ENCODE measurements at regions not wholly inside any gene's neighbourhood (a gene's known extent, or its start where the extent isn't known, plus 50 kb on each side); places are given as distances from the start of the nearest gene placed in this dataset.
"Not testable (repeated sequence)": the region's sequence is repeated elsewhere in the genome, so short reads cannot be mapped to it uniquely, and the experiment has no call there.

DNA sequence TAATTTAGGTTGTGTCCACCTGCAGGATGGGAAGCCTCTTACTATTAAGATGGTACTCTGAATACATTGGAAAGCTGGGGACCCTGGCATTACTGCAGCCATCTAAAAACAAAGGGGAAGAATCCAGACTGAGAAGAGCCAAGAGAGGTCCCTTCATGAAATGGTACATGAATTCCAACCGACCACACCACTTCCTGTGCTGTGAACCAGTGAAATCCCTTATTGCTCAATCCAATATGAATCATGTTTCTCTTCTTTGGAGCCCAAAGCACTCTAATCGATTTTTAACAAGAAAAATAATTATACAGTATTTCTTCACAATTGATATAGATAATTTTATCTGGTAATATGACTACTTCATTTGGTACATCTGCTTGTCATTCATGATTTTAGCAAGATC is 479.7 kb upstream of the RAB6C start:
- DNase-seq: no peak
- Mint-ChIP-seq H3K9me3 (no peaks in the 10 kb centered on the region), H3K27me3 (no peaks in the 10 kb centered on the region), H3K4me1 (no peaks in the 10 kb centered on the region), H3K27ac (no peak overlapping the region), H3K4me3 (no peak overlapping the region), H3K36me3 (ENCODE audit: low read depth) (no peaks in the 10 kb centered on the region)
- intact Hi-C loops (cut with micrococcal nuclease): no loop called here

DNA sequence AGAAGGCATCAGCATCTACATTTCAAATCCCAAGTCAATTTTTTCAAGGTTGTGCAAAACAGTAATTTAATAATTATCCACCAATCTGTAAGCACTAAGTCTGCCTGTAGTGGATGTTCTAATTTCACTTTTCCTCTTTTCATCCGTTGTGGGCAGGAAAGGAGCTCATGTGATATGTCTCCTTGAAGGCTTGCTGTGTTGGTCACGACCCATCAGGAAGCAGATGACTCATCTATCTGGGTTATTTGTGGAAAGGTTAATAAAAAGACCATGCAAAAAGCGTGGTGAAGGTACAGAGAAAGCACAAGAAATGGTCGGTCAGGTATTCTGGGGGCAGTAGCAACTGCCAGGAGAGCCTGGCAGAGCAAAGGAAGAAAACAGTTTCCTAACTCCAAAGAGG is 476.7 kb upstream of the RAB6C start:
- no peak for DNase-seq
- Mint-ChIP-seq H3K27me3 (no peaks in the 10 kb centered on the region), H3K9me3 (no peaks in the 10 kb centered on the region), H3K4me3 (no peak overlapping the region), H3K36me3 (ENCODE audit: low read depth) (no peaks in the 10 kb centered on the region), H3K4me1 (no peaks in the 10 kb centered on the region), H3K27ac (no peak overlapping the region)
- intact Hi-C loops (cut with micrococcal nuclease): no loop called here

DNA sequence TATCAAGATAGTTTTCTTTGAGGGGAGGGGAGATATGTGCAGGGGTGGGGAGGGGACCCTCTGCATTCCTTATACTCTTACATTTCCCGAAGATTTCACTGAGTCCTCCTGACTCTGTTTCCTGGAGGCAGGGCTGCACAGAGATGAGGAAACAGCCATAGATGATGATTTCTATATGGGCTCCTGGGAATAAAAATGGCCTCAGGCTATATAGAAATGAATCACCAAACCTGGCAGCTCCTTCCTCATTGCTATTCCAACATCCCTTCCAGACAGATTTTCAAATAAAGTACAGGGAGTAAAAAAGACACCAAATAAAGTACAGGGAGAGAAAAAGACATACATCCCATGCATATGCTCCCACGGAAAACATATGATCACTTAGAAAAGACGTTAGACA is 474.8 kb upstream of the RAB6C start:
- DNase-seq: no peak
- H3K4me3 Mint-ChIP-seq: no peak overlapping the region
- H3K4me1 Mint-ChIP-seq: no peaks in the 10 kb centered on the region
- H3K9me3 Mint-ChIP-seq: no peaks in the 10 kb centered on the region
- no peaks in the 10 kb centered on the region for H3K27me3 Mint-ChIP-seq
- H3K36me3 Mint-ChIP-seq (ENCODE audit: low read depth): no peaks in the 10 kb centered on the region
- intact Hi-C loops (cut with micrococcal nuclease): no loop called here
- H3K27ac Mint-ChIP-seq: no peak overlapping the region

DNA sequence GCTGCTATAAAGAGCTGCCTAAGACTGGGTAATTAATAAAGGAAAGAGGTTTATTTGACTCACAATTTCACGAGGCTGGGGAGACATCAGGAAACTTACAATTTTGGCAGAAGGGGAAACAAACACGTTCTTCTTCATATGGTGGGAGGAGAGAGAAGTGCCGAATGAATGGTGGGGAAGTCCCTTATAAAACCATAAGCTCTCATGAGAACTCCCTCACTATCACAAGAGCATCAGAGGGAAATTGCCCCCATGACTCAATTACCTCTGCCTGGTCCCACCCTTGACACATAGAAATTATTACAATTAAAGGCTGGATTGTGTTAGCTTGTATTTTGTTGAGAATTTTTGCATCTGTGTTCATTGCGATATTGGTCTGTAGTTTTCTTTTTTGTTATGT is 460.5 kb upstream of the RAB6C start:
- no peaks in the 10 kb centered on the region for H3K27me3 Mint-ChIP-seq
- H3K36me3 Mint-ChIP-seq (ENCODE audit: low read depth): no peaks in the 10 kb centered on the region
- DNase-seq: no peak
- H3K4me3 Mint-ChIP-seq: no peak overlapping the region
- no peaks in the 10 kb centered on the region for H3K9me3 Mint-ChIP-seq
- no peaks in the 10 kb centered on the region for H3K4me1 Mint-ChIP-seq
- no peak overlapping the region for H3K27ac Mint-ChIP-seq
- intact Hi-C loops (cut with micrococcal nuclease): no loop called here

DNA sequence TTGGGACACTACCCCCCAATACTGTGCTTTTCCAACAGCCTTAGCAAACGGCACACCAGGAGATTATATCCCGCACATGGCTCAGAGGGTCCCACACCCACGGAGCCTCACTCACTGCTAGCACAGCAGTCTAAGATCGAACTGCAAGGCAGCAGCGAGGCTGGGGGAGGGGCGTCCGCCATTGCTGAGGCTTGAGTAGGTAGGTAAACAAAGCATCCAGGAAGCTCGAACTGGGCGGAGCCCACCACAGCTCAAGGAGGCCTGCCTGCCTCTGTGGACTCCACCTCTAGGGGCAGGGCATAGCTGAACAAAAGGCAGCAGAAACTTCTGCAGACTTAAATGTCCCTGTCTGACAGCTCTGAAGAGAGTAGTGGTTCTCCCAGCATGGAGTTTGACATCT is 447.3 kb upstream of the RAB6C start:
- H3K4me1 Mint-ChIP-seq; DNase-seq; H3K27me3 Mint-ChIP-seq; H3K4me3 Mint-ChIP-seq; H3K36me3 Mint-ChIP-seq (ENCODE audit: low read depth); H3K27ac Mint-ChIP-seq; intact Hi-C loops (cut with micrococcal nuclease); H3K9me3 Mint-ChIP-seq: not testable (repeated sequence)

DNA sequence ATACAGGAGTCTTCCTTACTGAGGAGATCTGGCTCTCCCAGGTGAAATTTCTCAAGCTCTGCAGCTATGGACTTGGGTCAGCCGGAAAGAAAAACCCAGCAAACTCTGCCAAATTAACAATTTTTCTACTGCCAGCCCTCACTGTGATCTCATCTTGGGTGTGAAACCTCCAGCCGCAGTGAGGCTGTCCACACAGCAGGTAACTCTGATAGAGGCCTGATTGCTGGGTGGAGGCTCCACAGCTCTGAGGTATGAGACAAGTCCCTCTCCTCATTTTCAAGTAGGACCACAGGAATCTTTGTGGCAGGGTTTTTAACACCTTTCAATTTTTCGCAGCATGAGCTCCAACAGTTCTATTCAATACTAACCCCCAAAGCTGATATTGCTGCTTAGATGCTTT is 430.6 kb upstream of the RAB6C start:
- intact Hi-C loops (cut with micrococcal nuclease): no loop called here
- no peak overlapping the region for H3K4me3 Mint-ChIP-seq
- H3K36me3 Mint-ChIP-seq (ENCODE audit: low read depth): no peaks in the 10 kb centered on the region
- DNase-seq: no peak
- no peaks in the 10 kb centered on the region for H3K9me3 Mint-ChIP-seq
- H3K27ac Mint-ChIP-seq: no peak overlapping the region
- no peaks in the 10 kb centered on the region for H3K4me1 Mint-ChIP-seq
- no peaks in the 10 kb centered on the region for H3K27me3 Mint-ChIP-seq

DNA sequence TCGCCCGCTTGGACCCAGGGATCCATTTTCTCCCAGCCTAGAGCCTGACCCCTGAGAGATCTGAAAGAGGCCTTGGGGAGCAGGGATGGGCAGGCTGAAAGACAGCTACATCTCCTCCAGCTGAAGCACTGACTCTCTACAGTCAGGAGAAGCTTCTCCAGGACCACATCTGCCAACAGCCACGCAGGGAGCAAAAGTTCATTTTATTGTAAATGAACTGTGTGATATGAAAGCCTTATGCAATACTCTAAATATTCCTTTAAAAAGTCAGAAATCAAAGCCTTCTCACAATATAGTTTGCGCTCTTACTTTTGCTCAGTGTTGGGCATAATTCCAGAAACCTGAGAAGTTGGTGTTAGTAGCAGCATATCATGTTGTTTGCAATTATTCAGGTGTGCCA is 428.9 kb upstream of the RAB6C start:
- H3K4me1 Mint-ChIP-seq: no peaks in the 10 kb centered on the region

DNA sequence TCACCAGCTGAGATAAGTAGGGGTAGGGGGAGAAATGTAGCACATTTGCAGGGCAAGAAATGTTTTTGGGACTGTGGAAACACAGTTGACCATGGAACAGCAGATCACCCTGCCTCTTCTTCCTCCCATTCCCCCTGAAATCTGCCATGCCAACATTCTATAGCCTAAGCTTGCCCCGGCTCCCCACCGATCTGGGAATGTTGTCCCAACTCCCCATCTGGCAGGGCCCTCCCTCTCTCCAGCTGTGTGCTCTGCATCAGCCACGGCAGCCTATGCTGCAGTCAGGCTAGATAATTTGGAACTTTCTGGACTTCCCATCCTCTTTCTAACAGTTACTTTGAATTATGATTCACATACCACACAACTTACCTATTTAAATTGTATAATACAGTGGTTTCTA is 425.1 kb upstream of the RAB6C start:
- intact Hi-C loops (cut with micrococcal nuclease): no loop called here
- no peak for DNase-seq
- Mint-ChIP-seq H3K4me1 (no peaks in the 10 kb centered on the region), H3K27ac (no peak overlapping the region), H3K36me3 (ENCODE audit: low read depth) (no peaks in the 10 kb centered on the region), H3K9me3 (no peaks in the 10 kb centered on the region), H3K27me3 (no peaks in the 10 kb centered on the region), H3K4me3 (no peak overlapping the region)

More for the DNA sequence above, 428.9 kb upstream of the RAB6C start:
- Mint-ChIP-seq H3K9me3 (no peaks in the 10 kb centered on the region), H3K27me3 (no peaks in the 10 kb centered on the region), H3K36me3 (ENCODE audit: low read depth) (no peaks in the 10 kb centered on the region), H3K4me3 (no peak overlapping the region), H3K27ac (no peak overlapping the region)
- DNase-seq: no peak
- intact Hi-C loops (cut with micrococcal nuclease): no loop called here

DNA sequence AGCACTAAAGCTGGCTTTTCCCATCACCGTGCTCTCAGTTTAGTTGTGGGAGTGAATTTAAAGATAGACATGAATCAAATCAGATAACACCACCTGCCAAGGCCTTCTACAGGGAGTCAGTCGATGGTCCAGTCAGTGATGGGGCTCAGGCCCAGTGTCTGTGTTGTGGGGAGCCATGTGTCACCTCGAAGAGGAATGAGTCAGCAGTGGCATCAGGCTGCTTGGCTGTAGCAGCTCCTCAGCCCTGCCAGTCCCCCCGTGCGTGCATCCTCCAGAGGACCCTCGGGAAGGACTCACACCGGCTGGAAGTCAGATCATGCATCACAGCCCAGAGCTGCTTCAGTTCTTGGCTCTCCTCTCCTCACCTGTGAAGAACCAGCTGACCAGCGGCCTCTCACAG is 420.4 kb upstream of the RAB6C start:
- H3K36me3 Mint-ChIP-seq (ENCODE audit: low read depth): no peaks in the 10 kb centered on the region
- intact Hi-C loops (cut with micrococcal nuclease): no loop called here
- H3K9me3 Mint-ChIP-seq: no peaks in the 10 kb centered on the region
- H3K27me3 Mint-ChIP-seq: no peaks in the 10 kb centered on the region
- H3K27ac Mint-ChIP-seq: no peak overlapping the region
- no peak overlapping the region for H3K4me3 Mint-ChIP-seq
- no peaks in the 10 kb centered on the region for H3K4me1 Mint-ChIP-seq
- peak; percentile 26 for DNase-seq

DNA sequence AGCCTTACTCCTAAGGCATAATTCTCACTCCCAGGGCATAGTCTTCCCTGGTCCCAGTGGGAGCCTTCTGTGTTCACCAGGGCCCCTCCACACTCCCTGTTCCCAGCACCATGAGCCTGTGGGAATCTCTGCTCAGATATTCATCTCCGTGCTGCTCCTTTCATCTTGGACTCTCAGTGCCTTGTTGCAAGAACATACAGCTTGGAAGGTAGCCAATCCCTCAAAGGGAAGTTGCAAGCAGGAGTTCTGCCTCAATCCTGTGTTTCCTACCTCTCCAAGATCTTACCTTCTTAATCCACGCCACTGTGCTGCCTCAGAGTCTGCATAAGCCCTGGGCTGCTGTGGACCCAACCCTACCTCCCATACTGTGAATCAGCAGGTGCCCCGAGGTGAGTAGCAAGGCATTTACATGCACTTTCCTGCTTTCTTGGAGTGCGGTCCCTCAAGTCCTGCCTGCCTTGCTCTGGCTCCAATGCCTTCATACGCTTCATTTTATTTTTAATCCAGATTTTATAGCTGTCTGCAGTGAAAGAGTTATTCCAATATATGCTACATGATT is 413.8 kb upstream of the RAB6C start:
- no peaks in the 10 kb centered on the region for H3K36me3 Mint-ChIP-seq (ENCODE audit: low read depth)
- no peak for DNase-seq
- intact Hi-C loops (cut with micrococcal nuclease): no loop called here
- no peaks in the 10 kb centered on the region for H3K4me1 Mint-ChIP-seq
- H3K4me3 Mint-ChIP-seq: no peak overlapping the region
- peaks cover 11% of the 10 kb centered on the region for H3K9me3 Mint-ChIP-seq
- no peak overlapping the region for H3K27ac Mint-ChIP-seq
- no peaks in the 10 kb centered on the region for H3K27me3 Mint-ChIP-seq

DNA sequence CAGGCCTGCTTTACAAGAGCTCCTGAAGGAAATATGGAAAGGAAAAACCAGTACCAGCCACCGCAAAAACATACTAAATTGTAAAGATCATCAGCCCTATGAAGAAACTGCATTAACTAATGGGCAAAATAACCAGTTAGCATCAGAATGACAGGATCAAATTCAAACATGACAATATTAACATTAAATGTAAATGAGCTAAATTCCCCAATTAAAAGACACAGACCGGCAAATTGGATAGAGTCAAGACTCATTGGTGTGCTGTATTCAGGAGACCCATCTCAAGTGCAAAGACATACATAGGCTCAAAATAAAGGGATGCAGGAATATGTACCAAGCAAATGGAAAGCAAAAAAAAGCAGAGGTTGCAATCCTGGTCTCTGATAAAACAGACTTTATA is 408.7 kb upstream of the RAB6C start:
- H3K27me3 Mint-ChIP-seq; intact Hi-C loops (cut with micrococcal nuclease); DNase-seq; H3K27ac Mint-ChIP-seq; H3K4me3 Mint-ChIP-seq; H3K36me3 Mint-ChIP-seq (ENCODE audit: low read depth); H3K4me1 Mint-ChIP-seq: not testable (repeated sequence)
- H3K9me3 Mint-ChIP-seq: peaks cover 25% of the 10 kb centered on the region

DNA sequence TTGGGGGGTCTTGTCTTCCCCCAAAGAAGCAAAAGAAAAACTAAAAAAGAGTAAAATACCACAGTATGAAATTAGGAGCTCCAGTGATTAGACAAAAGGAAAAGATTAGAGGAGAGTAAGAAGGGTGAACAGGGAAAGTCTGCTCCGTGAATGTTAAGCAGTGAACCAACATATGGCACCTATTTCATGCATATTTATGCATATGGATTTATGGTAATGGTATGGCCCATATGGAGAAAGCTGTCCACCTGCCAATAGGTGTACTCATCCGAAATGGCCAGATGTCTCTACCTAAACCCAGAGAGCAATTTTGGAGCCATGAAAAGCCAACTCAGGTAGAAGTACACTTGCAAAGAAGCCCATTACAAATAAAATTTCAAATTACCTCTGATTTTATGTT is 404.0 kb upstream of the RAB6C start:
- no peaks in the 10 kb centered on the region for H3K4me1 Mint-ChIP-seq
- no peaks in the 10 kb centered on the region for H3K36me3 Mint-ChIP-seq (ENCODE audit: low read depth)
- H3K9me3 Mint-ChIP-seq: peaks cover 14% of the 10 kb centered on the region
- no peak overlapping the region for H3K4me3 Mint-ChIP-seq
- DNase-seq: no peak
- H3K27ac Mint-ChIP-seq: no peak overlapping the region
- no peaks in the 10 kb centered on the region for H3K27me3 Mint-ChIP-seq
- intact Hi-C loops (cut with micrococcal nuclease): no loop called here

DNA sequence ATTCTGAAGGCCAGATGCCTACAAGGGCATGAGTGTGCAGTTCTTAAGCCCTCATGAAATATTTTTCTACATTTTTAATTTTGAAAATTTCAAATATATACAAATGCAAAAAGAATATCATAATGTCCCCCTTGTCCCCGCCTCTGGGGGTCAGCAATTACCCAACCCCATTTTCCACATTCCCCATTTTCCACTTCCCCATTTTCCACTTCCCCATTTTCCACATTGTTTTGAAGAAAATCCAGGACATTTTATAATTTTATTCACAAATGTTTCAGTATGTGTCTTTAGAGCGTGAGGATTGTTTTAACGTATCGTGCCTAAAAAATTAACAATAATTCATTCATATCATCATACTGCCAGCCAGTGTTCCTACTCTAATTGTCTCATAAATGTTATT is 403.6 kb upstream of the RAB6C start:
- Mint-ChIP-seq H3K4me3 (no peak overlapping the region), H3K4me1 (no peaks in the 10 kb centered on the region), H3K27ac (no peak overlapping the region), H3K36me3 (ENCODE audit: low read depth) (no peaks in the 10 kb centered on the region), H3K27me3 (no peaks in the 10 kb centered on the region), H3K9me3 (peaks cover 12% of the 10 kb centered on the region)
- intact Hi-C loops (cut with micrococcal nuclease): no loop called here
- DNase-seq: no peak

DNA sequence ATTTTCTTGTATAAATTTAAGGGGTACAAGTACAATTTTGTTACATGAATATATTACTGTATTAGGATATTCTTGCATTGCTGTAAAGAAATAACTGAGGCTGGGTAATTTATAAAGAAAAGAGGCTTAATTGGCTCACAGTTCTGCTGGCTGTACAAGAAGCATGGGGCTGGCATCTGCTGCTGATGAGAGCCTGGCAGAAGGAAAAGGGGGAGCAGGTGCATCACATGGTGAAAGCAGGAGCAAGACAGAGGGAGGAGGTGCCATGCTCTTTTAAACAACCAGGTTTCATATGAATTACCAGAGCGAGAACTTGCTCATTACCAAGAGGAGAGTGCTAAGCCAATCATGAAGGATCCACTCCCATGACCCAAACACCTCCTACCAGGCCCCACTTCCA is 399.5 kb upstream of the RAB6C start:
- no peaks in the 10 kb centered on the region for H3K27me3 Mint-ChIP-seq
- H3K4me3 Mint-ChIP-seq: no peak overlapping the region
- intact Hi-C loops (cut with micrococcal nuclease): no loop called here
- no peaks in the 10 kb centered on the region for H3K36me3 Mint-ChIP-seq (ENCODE audit: low read depth)
- H3K9me3 Mint-ChIP-seq: no peaks in the 10 kb centered on the region
- no peak overlapping the region for H3K27ac Mint-ChIP-seq
- H3K4me1 Mint-ChIP-seq: no peaks in the 10 kb centered on the region
- no peak for DNase-seq

DNA sequence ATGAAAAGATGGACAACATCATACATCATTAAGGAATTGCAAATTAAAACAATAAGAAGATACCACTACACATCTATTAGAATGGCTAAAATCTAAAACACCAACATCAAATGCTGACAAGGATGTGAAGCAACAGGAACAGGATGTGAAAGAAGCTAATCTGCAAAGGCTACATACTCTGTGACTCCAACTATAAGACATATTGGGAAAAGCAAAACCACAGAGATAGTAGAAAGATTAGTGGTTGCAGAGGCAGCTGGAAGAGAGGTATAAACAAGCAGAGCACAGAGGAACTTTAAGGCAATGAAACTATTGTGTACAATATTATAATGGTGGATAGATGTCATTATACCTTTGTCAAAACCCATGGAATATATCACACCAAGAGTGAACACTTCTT is 393.7 kb upstream of the RAB6C start:
- H3K27me3 Mint-ChIP-seq: peaks cover 2% of the 10 kb centered on the region
- H3K36me3 Mint-ChIP-seq (ENCODE audit: low read depth): no peaks in the 10 kb centered on the region
- intact Hi-C loops (cut with micrococcal nuclease): no loop called here
- H3K4me1 Mint-ChIP-seq: no peaks in the 10 kb centered on the region
- H3K27ac Mint-ChIP-seq: no peak overlapping the region
- DNase-seq: no peak
- H3K4me3 Mint-ChIP-seq: no peak overlapping the region
- no peaks in the 10 kb centered on the region for H3K9me3 Mint-ChIP-seq
